ENCODE measurements at regions not wholly inside any gene's neighbourhood (a gene's known extent, or its start where the extent isn't known, plus 50 kb on each side); places are given as distances from the start of the nearest gene placed in this dataset.

DNA sequence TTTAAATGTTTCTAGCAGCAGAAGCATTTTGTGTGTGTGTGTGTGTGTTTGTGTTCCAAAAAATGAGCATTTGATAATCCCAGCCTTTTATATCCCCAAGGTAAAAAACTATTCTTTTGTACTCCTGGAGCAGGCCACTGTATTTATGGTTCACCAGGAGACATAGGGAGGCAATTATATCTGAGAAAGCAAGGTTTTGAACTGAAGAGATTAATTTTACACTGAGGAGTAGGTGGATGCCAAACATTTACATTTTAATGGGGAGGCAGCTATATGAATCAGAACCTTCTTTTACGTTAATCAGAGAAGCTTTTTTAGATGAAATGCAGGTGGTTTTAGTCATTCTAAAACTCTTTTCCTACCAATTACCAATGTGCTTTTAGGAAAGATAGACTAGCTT, 1374.0 kb upstream of the TENM4 start:
- DNase-seq (ENCODE audit: low read depth, low spot score): no peak

DNA sequence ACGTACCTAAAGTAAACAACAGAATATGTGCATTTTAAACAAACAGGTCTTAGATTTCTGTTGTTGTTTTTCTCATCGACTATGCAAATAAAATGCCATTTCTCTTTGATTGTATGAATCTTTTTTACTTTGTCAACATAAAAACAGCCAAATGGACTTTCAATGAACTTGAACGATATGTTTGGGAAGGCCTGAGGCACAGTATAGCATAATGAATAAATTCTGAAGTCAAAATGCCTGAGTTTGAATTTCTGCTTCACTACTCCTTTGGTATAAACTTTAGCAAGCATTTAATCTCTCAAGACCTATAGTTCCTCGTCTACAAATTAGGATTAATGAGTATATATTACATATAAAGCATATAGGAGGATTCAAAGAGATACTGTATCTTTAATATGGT, 1369.9 kb upstream of the TENM4 start:
- DNase-seq (ENCODE audit: low read depth, low spot score): no peak

DNA sequence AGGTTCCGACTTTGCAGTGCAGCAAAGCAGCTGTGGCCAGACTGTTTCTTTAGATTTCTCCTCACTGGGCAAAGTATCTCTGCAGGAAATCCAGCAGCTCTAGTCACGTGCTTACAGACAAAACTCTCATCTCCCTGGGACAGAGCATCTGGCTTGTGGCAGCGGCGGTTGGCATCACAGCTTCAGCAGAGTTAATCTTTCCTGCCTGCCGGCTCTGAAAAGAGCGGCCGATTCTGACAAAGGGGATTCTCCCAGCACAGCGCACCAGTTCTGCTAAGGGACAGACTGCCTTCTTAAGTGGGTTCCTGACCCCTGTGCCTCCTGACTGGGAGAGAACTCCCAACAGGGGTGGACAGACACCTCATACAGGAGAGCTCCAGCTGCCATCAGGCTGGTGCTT, 1357.3 kb upstream of the TENM4 start:
- DNase-seq (ENCODE audit: low read depth, low spot score): no peak

DNA sequence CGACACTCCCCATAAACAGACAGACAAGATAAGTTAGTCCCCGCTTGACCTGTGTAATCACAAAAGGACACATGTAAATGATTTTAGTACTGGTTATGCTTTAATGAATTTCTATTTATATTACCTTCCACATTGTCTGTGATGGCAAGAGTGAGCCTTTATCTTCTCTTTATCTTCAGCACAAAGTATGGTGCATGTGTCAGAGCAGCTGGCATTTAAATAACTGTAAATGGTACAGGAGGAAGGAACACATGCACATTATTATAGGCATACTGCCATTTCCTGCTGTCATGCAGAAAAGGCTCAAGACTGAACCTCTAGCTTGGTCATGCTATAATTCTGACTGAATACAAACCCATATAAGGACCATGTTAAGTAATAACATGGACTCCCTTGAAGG, 1342.7 kb upstream of the TENM4 start:
- DNase-seq (ENCODE audit: low read depth, low spot score): no peak

DNA sequence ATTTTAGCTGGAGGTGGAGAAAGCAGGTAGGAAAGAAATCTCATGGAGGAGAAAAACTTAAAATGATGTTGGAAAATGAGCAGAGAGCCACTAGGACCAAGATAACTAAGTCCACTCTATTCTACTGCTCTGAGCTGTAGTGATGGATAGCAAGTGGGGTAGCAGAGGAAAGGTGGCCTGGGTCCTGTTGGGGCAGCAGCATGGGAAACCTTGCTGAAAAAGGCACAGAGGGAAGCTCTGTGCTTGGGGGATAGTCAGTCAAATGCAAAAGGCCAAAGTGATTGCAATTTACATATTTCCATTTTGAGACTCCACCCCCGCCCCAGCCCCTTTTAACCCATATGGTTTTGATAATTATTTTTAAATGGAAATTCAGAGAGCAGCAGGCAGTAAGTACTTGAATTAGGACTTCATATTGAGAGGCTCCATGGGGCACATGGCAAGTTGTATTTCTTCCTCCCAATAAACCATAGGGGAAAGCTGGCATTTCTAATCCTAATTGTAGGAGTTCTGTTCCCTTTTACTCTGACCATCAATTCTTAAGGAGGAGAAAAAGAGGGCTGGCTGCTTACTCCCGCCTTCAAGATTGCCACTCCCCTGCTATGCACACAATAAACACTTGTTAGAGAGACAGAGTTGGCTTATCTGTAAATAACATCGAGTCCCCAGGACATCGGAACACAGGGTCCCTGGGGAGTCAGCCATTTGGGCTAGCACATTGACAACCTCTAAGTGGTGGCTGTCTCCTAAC, 1341.5 kb upstream of the TENM4 start:
- DNase-seq (ENCODE audit: low read depth, low spot score): no peak

DNA sequence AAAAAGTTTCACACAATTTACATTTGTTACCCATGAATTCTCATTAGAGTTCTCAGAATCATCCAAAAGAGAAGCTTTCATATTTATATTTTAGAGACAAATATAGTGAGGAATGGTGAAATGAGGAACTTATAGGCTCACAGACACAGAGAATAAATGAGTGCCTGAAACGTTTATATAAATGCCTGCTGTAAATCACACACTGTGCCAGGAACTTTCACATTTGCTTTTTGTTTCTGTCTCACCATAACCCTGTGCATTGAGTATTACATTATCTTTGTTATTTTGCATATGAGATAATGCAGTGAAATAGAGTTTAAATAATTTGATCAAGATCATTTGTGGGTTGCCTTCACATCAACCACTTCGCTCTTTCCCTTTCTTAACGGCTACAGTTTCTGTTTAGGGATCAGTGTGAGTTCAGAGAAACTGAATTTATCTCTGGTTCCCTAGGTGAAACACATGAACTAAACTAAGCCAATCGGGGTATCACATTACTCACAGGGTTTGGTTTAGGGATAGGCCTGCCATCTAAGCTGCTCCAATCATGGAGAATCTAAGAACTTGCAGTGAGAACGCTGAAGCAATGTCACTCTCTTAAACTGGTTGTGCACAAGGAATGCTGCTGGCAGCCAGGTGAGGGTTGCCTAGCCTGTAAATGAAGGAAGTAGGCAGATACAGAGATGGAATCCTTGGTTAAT, 1339.2 kb upstream of the TENM4 start:
- DNase-seq (ENCODE audit: low read depth, low spot score): no peak

DNA sequence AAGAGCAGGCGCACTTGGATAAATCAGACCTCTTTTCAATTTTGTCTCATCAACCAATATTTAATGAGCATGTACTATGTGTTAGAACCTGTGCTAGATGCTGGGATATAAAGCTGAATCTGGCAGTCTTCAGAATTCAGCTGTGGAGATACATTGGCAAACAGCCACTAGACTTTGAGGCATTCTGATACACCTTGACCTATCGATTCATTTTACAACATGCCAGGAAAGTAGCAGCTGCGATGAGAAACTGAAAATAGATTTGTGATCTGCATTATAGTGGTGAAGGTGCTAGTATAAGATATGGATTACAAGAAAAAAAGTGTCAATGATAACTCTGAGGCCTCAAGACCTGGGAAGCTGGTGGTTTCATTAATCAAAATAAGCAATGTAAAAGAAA, 1338.1 kb upstream of the TENM4 start:
- no peak for DNase-seq (ENCODE audit: low read depth, low spot score)

DNA sequence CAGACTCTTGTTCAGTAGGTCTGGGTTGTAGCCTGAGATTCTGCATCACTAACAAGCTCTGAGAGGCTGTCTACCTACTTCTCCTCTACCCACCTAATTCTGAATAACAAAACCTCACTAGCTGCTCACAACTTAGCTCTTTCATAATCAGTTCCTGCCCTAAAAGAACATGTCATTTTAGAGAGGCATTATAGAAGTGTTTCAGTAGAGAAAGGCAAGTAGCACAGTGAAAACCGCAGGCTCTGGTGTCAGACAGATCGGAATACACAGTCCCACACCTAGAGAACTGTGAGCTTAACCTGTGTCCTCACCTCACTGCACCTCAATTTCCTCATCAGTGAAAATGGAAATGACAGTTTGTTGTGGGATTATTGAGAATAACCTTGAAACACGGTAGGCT, 1337.6 kb upstream of the TENM4 start:
- DNase-seq (ENCODE audit: low read depth, low spot score): no peak

DNA sequence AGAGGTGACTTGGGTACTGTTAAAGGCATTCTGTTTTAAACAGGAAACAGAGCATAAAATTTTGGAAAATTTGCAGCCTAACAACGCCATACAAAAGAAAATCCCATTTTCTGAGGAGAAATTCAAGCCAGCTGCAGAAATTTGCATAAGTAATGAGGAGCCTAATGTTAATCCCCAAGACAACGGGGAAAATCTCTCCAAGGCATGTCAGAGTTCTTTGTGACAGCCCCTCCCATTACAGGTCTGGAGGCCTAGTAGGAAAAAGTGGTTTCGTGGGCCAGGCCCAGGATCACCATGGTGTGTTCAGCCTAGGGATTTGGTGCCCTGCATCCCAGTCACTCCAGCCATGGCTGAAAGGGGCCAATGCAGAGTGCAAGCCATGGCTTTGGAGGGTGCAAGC, 1333.1 kb upstream of the TENM4 start:
- no peak for DNase-seq (ENCODE audit: low read depth, low spot score)

DNA sequence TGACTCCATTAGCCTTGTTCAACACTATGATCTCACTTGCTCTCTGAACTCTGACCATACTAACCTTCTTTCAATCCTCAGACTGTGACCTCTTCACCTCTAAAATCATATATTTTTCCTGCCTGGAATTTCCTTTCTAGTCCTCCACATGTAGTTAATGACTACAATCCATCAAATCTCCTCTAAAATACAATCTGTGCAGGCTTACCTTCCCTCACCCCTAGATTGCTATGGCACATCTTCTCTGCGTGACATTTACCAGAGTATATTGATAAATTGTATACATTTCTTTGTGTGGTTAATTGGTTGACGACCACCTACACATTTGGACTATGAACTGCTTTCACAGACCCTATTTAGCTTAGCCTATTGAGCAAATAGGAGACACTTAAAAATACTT, 1330.2 kb upstream of the TENM4 start:
- DNase-seq (ENCODE audit: low read depth, low spot score): no peak

DNA sequence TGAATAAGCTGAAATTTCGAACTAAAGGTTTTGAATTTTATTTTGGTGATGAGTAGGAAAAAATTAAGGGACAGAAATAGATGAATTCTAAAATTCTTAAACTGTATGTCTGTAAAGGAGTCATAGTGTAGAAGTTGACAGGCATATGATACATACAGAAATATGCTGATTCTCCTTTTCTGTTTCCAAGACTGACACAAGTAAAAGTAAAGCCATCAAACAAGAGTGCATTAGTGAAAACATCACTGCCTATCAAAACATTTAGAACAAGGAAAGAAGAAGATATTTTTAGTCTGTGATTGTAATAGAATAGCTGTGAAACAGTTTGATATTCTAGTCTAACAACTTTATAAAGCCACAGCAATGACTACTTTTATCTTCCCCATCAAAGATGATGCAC, 1318.0 kb upstream of the TENM4 start:
- no peak for DNase-seq (ENCODE audit: low read depth, low spot score)

DNA sequence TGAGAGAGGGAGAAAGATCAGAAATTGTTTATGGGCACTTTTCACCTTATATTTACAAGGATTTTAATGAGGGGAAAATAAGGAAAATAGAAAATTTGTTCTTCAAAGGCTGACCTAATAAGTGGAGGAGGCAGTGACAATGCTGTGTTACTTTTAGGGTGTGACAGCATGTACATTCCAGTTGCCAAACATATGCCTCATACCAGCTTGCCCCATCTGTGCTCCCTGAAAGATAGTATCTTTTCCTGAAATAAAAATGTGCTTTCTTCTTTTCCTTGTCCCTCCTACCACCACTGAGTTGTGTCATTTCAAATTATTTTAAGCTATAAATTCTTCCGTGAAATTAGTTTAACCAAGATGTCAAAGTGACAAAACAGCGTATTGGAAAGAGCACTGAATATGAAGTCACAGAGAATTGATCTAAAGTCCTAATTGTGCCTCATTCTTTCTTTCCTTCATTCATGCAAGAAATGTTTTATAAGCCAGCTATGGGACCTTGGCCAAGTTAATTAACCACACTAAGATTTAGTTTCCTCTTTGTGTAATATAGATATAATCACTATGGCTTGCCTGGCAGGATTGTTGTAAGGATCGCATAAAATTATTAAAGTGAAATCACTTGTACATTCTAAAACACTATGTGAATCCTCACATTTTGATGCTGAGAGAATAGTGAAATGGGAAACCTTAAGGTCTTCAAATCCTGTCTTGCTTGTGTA, 1307.5 kb upstream of the TENM4 start:
- DNase-seq (ENCODE audit: low read depth, low spot score): no peak

DNA sequence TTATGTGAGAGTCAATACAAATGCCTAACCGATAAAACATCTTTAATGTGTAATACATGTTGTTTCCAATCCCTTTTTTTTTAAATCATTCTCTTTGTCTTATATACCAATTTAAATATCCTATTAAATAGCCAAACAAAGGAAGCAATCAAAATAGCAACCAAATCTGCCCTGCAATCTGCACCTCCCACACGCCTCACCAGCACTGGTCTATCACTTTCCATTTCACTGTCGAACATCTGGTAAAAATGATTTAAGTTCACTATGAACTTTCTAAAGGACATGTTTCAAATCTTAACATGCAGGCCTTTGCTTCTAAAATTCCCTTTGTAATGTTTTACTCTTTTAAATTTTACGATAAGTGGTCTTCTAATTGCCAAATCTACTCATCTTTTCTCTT, 1305.5 kb upstream of the TENM4 start:
- DNase-seq (ENCODE audit: low read depth, low spot score): no peak

DNA sequence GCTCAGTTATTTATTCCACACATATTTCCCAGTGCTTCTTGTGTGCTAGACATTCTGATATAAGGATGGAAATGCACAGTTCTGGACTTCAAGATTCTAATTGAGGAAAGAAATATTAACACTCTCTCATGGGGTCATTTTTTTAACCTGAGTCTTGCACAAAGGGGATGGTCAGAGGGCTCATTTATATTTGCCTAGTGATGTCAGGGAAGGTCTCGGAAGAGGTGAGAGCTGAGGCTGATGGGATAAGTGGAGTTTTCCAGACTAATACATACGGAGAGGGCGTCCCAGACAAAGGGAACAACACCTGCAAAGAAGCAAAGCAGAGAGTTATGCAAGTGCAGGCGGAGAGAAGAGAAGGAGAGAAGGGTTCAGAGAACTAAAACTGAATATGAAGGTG, 1304.6 kb upstream of the TENM4 start:
- DNase-seq (ENCODE audit: low read depth, low spot score): no peak

DNA sequence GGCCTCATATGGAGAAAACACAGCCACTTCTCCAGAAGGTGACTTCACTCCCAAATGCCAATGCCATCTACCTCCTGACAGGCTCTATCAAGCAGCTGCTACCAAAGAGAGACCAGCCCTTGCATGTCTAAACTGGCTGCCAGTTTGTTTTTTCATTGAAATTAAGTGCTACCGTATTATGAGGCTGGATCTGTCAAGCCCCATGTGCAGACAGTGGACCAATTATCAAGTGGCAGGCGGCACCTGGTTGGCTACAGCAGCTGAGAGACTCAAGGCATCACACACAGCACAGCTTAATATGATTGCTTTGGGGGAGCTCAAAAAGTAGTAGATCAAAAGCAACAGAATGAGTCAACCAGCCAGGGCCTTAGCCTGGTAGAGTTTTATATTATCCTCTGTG, 1293.0 kb upstream of the TENM4 start:
- DNase-seq (ENCODE audit: low read depth, low spot score): no peak

DNA sequence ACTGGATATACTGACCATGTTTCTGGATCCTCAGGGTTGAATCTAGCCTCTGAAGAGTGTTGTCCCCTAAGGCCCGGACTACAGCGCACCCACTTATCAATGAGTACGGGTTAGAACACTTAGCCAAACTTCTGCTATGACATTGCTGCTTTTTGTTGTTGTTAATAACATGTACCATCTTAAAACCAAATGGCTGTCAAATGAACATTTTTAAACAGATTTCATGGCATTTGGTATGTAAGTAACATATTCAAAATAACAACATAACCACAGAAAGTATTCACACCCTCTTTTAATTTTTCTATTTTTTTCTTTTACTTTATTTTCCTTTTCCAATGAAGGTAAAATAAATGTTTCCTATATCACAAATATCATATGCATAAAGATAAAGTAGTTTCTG, 1292.5 kb upstream of the TENM4 start:
- DNase-seq (ENCODE audit: low read depth, low spot score): no peak

DNA sequence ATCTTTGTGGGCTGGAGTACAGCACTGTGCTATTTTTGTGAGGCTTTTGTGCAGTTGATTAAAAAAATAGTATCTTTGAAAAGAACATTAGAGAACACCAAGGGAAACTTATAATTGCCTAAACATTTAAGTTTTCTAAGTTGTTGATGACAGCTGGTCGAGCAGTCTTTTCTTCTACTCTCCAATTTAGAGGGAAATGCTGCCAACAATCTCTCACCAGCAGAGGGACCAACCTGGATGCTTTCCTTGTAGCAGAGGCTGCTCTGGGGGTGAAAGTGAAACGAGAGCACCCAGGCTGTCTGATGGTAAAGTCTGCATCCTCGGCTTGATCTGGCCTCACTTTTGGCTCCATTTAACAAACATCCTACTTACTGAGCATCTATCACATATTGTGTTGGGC, 1286.5 kb upstream of the TENM4 start:
- DNase-seq (ENCODE audit: low read depth, low spot score): peak; percentile 29

DNA sequence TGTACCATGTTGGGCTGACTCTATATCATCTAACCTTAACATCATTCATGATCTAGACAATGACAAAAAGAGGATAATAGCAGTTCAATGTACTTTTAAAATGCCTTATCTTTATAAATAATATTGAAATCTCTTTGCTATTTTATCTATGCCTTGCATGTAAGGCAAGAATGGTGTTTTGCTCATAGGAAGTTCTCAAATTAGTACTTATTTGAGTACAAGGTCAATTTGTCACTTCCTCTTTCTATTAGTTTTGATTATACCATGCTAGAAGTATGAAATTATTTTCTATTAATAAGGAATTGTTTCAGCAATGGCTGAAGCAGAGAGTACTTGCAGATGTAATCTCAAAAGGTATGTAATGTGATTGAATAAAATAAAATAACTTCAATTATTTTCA, 1285.4 kb upstream of the TENM4 start:
- no peak for DNase-seq (ENCODE audit: low read depth, low spot score)

DNA sequence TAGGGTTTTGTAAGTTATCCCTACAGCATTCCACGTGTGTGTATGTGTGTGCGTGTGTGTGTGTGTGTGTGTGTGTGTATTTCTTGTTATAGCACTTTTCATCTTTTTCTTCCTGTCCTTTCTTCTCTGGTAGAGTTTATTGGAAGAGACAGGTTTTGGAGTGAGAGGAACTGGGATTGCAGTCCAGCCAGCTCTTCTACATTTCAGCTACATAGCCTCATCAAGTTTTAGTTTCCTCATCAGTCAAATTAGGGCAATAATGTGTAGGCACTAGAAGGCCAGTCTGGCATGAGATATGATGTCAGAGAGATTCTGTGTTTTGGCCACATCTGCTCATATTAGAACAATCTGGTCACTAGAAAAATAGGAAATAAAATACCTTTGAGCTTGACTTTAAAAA, 1283.5 kb upstream of the TENM4 start:
- DNase-seq (ENCODE audit: low read depth, low spot score): no peak

DNA sequence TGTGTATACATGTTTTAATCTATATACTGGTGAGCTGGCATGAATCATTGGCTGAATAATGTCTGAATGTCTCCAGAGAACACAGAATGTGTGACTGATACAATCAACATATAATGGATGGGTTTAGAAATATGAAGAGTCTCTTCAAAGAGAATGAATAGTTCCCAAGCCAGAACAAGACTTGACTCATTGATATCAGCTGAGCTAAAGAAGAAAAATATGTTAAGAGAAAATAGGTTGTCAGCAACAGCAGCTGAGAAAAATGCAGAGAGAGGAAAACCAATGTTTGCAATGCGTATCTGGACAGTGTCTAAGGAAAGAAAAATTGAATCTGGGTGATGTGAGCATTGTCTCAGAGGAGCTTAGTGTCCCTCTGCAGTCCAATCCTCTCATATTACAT, 1281.8 kb upstream of the TENM4 start:
- DNase-seq (ENCODE audit: low read depth, low spot score): no peak

DNA sequence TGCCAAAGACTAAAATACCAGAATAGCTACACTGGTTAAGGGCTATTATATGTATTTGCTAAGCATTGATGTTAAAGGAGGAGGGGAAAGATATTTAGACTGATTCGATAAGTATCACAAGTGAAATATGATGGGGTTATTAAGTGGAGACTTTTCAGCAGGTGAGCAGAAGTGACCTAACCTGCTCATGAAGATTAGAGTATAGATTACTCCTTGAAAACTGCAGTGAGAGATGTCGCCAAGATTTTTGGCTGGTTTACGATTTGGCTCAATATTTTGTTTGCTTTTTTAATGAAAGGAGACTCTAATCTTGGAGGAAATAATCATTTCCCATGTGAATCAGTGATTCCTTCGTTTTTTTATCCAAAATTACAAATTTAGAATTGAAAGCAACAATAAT, 1279.5 kb upstream of the TENM4 start:
- DNase-seq (ENCODE audit: low read depth, low spot score): no peak

DNA sequence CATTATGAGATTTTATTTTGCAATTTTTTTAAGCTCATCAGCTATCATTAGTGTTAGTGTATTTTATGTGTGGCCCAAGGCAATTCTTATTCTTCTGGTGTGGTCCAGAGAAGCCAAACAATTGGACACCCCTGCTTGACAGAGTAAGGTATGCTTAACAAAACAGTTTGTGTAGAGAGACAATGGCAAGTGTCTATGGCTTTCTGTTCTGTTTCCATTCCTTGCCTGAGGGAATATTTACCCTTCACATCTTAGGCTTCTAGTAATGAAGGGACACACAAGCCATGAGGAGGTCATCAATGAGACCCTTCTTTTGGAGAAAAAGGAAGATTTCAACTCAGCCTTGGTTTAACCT, 1278.4 kb upstream of the TENM4 start:
- no peak for DNase-seq (ENCODE audit: low read depth, low spot score)
